Hepatocyte (in vitro differentiated cells): ENCODE measurements at regions not wholly inside any gene's neighbourhood (a gene's known extent, or its start where the extent isn't known, plus 50 kb on each side); places are given as distances from the start of the nearest gene placed in this dataset.

Source experiments
- CTCF ChIP-seq: fragments of 200-600 bp; sonication (generic); IDR thresholded peaks from 2 replicates; pipeline ENCODE4 v1.5.1; 2016; ENCODE audit warnings: antibody characterized with exemption, mild to moderate bottlenecking; ENCODE audit not compliant: poor library complexity
- EZH2 ChIP-seq: fragments of 200-600 bp; sonication (generic); IDR thresholded peaks from 2 replicates; pipeline ENCODE4 v1.6.1; 2016; ENCODE audit warnings: antibody characterized with exemption, mild to moderate bottlenecking, borderline replicate concordance
- EZH2phosphoT487 ChIP-seq: fragments of 200-600 bp; sonication (generic); IDR thresholded peaks from one replicate; pipeline ENCODE4 v1.6.1; 2018; ENCODE audit warnings: antibody characterized with exemption, mild to moderate bottlenecking, low read depth, moderate library complexity; ENCODE audit not compliant: unreplicated experiment, severe bottlenecking

DNA sequence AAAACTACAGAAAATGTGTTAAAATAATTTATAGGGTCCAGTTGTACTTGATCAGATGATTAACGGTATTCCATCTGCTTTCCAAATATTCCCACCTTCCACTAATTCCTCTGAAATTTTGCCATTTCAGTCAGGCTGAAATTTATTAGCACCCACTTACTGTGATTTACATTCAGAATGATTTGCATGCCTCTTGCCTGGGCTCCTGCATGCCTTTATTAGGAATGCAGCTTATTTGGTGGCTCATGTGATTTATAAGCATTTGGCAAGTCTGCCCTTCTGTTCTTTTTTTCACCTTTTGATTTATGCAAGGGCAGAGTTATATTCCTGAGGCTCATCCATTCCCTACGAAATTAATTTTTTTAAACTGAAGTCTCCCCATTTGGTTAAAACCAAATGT, 1594.5 kb upstream of the PIK3C3 start:
- TF ChIP-seq CTCF (no peak), EZH2 (no peak), EZH2phosphoT487 (no peak)
